AG04450 (cell line): ENCODE measurements at regions not wholly inside any gene's neighbourhood (a gene's known extent, or its start where the extent isn't known, plus 50 kb on each side); places are given as distances from the start of the nearest gene placed in this dataset.
"Not testable (repeated sequence)": the region's sequence is repeated elsewhere in the genome, so short reads cannot be mapped to it uniquely, and the experiment has no call there.

ENCODE experiments used
- CTCF ChIA-PET: fragments of 300-600, 350-600 bp; formaldehyde crosslinking; extraction: SDS; loops from one replicate; lab custom pipeline; 2022; ENCODE audit warnings: antibody characterized with exemption, inconsistent platforms; lab: Charles Lee
- POLR2A ChIA-PET: fragments of 350-600 bp; formaldehyde crosslinking; extraction: SDS; loops from one replicate; lab custom pipeline; 2021; ENCODE audit warnings: antibody characterized with exemption, inconsistent platforms; lab: Yijun Ruan, JAX
- DNase-seq: peaks from one replicate; pipeline ENCODE4 v3.0.0-alpha.2; 2011; ENCODE audit warnings: low read depth, low spot score
- H3K27ac ChIP-seq: one replicate; pipeline ENCODE4 v1.5.1; 2012; ENCODE audit warnings: low read depth, low read length, control low read depth
- H3K27me3 ChIP-seq: one replicate; pipeline ENCODE4 v1.6.0; 2012; ENCODE audit warnings: low read length; ENCODE audit not compliant: control insufficient read depth, insufficient read depth
- H3K4me3 ChIP-seq: 2 replicates; pipeline ENCODE4 v1.5.1; 2011; ENCODE audit warnings: mild to moderate bottlenecking, low read depth, low read length, control low read depth
- H3K9me3 ChIP-seq: 2 replicates; pipeline ENCODE4 v1.5.1; 2012; ENCODE audit warnings: low read length; ENCODE audit not compliant: control insufficient read depth, insufficient read depth

DNA sequence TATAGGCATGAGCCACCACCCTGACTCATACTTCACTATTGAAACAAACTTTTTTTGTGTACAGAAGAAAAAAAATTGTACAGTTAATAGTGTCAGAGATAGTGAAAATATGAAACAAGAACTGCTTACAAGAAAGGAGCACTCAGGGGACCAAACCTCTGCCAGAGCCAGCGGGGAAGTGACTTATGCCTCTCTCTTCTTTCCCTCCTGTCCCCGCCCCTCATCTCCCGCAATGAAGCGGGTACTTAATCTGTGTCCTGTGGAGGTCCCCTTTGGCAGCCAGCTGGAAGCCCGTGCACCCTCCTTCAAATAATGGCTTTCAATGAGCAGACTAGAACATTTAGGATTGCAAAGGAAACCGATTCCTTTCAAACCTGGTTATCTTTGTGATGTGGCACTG is 51.5 kb downstream of the PPIAL4A start:
- H3K27me3 ChIP-seq, CTCF ChIA-PET, H3K27ac ChIP-seq, H3K4me3 ChIP-seq, H3K9me3 ChIP-seq, POLR2A ChIA-PET, DNase-seq: not testable (repeated sequence)

GRCh38 chr1:120941836-120942217 is 52.3 kb downstream of the PPIAL4A start:
- peak overlapping the region; percentile 53 for H3K4me3 ChIP-seq
- peak overlapping the region; percentile 31 for H3K27ac ChIP-seq

GRCh38 chr1:120942218-120942944 is 52.8 kb downstream of the PPIAL4A start:
- H3K27me3 ChIP-seq, H3K9me3 ChIP-seq, CTCF ChIA-PET, POLR2A ChIA-PET: not testable (repeated sequence)
- DNase-seq, result peak; percentile 27
- Histone ChIP-seq H3K4me3 (peak overlapping the region; percentile 53), H3K27ac (peak overlapping the region; percentile 31)

More at GRCh38 chr1:120941836-120942217, 52.3 kb downstream of the PPIAL4A start:
- POLR2A ChIA-PET, DNase-seq, CTCF ChIA-PET, H3K9me3 ChIP-seq, H3K27me3 ChIP-seq: not testable (repeated sequence)

GRCh38 chr1:120942945-120943319 is 53.4 kb downstream of the PPIAL4A start:
- DNase-seq, H3K4me3 ChIP-seq, CTCF ChIA-PET, H3K27me3 ChIP-seq, H3K9me3 ChIP-seq, POLR2A ChIA-PET, H3K27ac ChIP-seq: not testable (repeated sequence)

- POLR2A ChIA-PET, H3K27me3 ChIP-seq, CTCF ChIA-PET, H3K4me3 ChIP-seq, H3K9me3 ChIP-seq, H3K27ac ChIP-seq, DNase-seq: not testable (repeated sequence)
Observed at GRCh38 chr1:120944691-120945090, 55.1 kb downstream of the PPIAL4A start.

DNA sequence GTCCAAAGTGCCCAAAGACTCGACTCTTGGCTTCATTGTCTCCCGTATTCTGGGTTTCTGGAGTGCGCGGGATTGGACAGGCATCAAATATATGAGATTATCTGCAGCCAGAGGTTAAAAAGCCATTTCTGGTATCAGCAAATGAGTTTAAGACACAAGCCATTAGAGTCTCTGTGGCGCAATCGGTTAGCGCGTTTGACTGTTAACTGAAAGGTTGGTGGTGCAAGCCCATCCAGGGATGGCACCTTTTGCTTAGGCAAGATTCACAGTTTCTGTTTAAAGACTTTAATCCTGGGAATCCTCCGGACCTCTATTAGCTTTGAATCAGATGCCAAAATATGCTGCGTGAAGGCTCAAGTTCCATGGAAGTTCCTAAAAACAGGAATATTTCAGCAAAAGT is 55.6 kb downstream of the PPIAL4A start:
- H3K4me3 ChIP-seq, CTCF ChIA-PET, H3K27me3 ChIP-seq, H3K27ac ChIP-seq, H3K9me3 ChIP-seq, POLR2A ChIA-PET, DNase-seq: not testable (repeated sequence)

GRCh38 chr1:120947114-120947513 is 57.5 kb downstream of the PPIAL4A start:
- POLR2A ChIA-PET, H3K4me3 ChIP-seq, CTCF ChIA-PET, H3K9me3 ChIP-seq, H3K27me3 ChIP-seq, H3K27ac ChIP-seq, DNase-seq: not testable (repeated sequence)

DNA sequence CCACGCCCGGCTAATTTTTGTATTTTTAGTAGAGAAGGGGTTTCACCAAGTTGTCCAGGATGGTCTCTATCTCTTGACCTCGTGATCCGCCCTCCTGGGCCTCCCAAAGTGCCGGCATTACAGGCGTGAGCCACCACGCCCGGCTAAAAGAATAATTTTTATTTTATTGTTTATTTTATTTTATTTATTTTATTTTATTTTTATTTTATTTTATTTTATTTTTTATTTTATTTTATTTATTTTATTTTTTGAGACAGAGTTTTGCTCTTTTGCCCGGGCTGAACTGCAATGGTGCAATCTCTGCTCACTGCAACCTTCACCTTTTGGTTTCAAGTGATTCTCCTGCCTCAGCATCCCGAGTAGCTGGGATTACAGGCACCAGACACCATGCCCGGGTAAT is 60.2 kb downstream of the PPIAL4A start:
- H3K9me3 ChIP-seq, DNase-seq, CTCF ChIA-PET, POLR2A ChIA-PET, H3K27ac ChIP-seq, H3K4me3 ChIP-seq, H3K27me3 ChIP-seq: not testable (repeated sequence)

DNA sequence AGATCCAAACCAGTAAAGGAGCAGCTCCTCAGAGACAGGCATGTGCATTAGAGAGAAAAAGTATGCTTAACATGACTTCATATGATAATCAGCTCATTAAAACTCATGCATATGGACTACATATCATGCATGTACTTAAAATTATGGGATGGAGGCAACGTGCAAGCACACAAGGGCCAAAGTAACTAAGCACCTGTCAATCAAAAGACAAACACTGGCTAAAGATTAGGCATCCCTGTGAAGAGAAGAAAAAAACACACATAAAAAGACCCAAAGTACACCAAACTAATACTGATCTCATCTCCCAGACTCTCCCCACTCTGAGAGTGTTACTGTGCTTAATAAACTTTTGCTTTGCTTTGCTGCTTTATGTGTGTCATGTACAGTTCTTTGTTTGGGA is 61.1 kb downstream of the PPIAL4A start:
- CTCF ChIA-PET, H3K4me3 ChIP-seq, DNase-seq, POLR2A ChIA-PET, H3K27ac ChIP-seq, H3K9me3 ChIP-seq: not testable (repeated sequence)
- peaks cover 11% of the 10 kb centered on the region for H3K27me3 ChIP-seq

GRCh38 chr1:120951100-120951499 is 61.5 kb downstream of the PPIAL4A start:
- H3K4me3 ChIP-seq, POLR2A ChIA-PET, CTCF ChIA-PET, H3K27ac ChIP-seq, H3K9me3 ChIP-seq, DNase-seq: not testable (repeated sequence)
- peaks cover 11% of the 10 kb centered on the region for H3K27me3 ChIP-seq

DNA sequence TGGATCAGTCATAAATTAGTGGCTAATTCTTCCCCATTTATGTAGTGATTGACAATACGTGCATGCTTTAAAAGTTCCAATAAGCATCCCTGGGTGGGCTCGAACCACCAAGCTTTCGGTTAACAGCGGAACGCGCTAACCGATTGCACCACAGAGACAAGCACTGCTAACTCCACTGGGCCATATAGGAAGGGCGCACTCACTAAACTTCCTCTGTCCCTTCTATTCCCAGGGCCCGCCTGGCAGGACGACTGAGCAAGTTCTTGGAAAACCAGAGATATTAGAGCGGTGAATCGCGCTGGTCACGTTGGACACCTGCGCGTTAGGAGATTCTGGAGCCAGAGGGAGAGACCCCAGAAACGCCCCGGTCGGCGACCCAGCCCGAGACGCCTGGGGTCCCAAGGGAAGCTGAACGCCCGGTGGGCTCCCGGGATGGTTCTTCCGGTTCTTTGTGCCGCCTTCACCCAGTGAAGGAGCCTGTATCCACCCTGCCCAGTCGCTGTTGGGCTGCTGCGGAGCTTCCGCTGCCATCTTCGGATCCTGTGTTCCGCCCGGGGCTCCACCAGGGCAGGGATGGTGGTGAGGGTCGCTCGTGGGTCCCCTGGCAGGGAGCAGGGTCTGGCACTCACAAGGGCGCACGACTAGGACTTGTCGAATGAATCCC is 62.8 kb downstream of the PPIAL4A start:
- H3K27me3 ChIP-seq, result peaks cover 11% of the 10 kb centered on the region
- H3K27ac ChIP-seq, H3K9me3 ChIP-seq, DNase-seq, POLR2A ChIA-PET, H3K4me3 ChIP-seq, CTCF ChIA-PET: not testable (repeated sequence)

DNA sequence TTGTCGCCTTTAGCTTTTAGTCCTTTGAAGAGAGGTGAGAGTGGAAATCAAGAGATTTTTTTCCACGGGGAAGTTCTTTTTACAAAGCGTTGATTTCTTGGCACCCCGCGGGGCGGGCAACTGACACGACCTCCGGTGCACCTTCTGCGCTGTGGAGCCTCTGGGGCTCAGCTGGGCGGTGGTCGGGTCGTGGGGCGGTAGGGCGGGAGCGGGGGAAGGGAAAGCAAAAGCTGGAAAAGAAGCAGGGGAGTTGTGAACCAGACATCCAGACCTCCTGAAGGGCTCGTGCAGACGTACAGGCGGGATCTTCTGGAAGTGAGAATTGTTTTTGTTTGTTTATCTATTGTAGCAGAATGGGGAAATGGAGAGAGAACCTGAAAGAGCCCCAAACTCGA is 63.3 kb downstream of the PPIAL4A start:
- CTCF ChIA-PET, H3K27ac ChIP-seq, DNase-seq, H3K9me3 ChIP-seq, H3K4me3 ChIP-seq, POLR2A ChIA-PET: not testable (repeated sequence)
- H3K27me3 ChIP-seq, result peaks cover 11% of the 10 kb centered on the region
